ENCODE measurements at regions not wholly inside any gene's neighbourhood (a gene's known extent, or its start where the extent isn't known, plus 50 kb on each side); places are given as distances from the start of the nearest gene placed in this dataset.

DNA sequence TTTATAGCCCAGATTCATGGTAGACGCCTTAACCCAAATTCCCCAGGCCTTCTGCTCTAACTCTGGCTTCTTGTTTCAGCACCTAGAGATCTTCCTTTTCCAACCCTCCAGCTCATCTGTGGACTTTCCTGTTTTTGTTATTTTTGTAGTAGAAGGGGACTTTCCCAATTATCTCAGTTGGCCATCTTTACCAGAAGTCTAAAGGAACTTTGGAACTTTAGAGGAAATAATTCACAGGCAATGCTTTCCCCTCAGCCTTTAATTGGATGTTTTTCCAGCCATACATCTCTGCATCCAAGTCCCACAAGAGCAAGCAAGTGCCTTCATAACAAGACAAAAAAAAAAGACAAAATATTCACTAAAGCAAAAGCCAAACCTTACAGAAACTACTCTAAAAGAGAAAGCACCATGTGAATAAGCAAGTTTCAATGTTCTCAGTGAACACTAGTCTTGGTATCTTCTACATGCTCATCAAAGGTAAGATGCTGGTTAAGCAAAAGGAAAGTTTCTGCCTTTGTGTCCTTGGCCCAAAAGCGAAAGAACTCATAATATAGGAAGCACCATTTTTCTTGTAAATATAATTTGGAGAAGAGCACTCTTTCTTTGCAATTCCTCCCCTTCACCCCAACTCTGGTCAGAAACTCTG is 377.3 kb downstream of the SETD4 start:
- Mint-ChIP-seq H3K4me3 (ENCODE audit: unreplicated experiment) (no peak overlapping the region), H3K9me3 (ENCODE audit: unreplicated experiment) (no peaks in the 10 kb centered on the region), H3K4me1 (ENCODE audit: unreplicated experiment) (peaks cover 17% of the 10 kb centered on the region), H3K27me3 (ENCODE audit: unreplicated experiment) (peaks cover 1% of the 10 kb centered on the region), H3K36me3 (ENCODE audit: low read depth, unreplicated experiment) (no peaks in the 10 kb centered on the region), H3K27ac (ENCODE audit: unreplicated experiment) (no peak overlapping the region)
- no peak for DNase-seq (ENCODE audit: low spot score)
- TF ChIP-seq, protein P1, sequence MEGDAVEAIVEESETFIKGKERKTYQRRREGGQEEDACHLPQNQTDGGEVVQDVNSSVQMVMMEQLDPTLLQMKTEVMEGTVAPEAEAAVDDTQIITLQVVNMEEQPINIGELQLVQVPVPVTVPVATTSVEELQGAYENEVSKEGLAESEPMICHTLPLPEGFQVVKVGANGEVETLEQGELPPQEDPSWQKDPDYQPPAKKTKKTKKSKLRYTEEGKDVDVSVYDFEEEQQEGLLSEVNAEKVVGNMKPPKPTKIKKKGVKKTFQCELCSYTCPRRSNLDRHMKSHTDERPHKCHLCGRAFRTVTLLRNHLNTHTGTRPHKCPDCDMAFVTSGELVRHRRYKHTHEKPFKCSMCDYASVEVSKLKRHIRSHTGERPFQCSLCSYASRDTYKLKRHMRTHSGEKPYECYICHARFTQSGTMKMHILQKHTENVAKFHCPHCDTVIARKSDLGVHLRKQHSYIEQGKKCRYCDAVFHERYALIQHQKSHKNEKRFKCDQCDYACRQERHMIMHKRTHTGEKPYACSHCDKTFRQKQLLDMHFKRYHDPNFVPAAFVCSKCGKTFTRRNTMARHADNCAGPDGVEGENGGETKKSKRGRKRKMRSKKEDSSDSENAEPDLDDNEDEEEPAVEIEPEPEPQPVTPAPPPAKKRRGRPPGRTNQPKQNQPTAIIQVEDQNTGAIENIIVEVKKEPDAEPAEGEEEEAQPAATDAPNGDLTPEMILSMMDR (IDR thresholded peaks at IDR 0.05; ENCODE audit: unreplicated experiment): no peak

DNA sequence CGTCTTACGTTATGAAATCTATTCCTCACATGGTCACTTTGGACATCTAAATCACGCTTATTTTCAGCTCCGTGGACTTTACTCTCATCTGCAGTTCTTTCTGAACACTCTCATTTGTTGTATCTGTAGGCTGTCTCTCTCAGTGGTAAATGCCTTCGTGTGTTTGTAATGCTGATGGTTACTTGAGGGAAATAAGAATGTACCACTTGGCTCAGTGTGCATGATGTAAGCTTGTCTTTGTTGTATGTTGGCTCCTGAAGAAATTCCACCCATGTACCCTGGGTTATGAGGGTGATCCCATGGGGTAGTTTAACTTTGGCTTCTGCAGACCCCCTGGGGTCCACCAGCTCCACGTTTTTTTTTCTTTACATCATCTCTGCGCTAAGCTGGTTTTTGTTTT is 378.4 kb downstream of the SETD4 start:
- Mint-ChIP-seq H3K4me3 (ENCODE audit: unreplicated experiment) (no peak overlapping the region), H3K4me1 (ENCODE audit: unreplicated experiment) (peaks cover 9% of the 10 kb centered on the region), H3K36me3 (ENCODE audit: low read depth, unreplicated experiment) (no peaks in the 10 kb centered on the region), H3K27me3 (ENCODE audit: unreplicated experiment) (peaks cover 1% of the 10 kb centered on the region), H3K9me3 (ENCODE audit: unreplicated experiment) (no peaks in the 10 kb centered on the region), H3K27ac (ENCODE audit: unreplicated experiment) (no peak overlapping the region)
- TF ChIP-seq, protein P1 (IDR thresholded peaks at IDR 0.05; ENCODE audit: unreplicated experiment): no peak
- DNase-seq (ENCODE audit: low spot score): no peak

GRCh38 chr21:35679076-35679475 is 381.2 kb downstream of the SETD4 start:
- Mint-ChIP-seq H3K4me1 (ENCODE audit: unreplicated experiment) (peaks cover 9% of the 10 kb centered on the region), H3K9me3 (ENCODE audit: unreplicated experiment) (no peaks in the 10 kb centered on the region), H3K36me3 (ENCODE audit: low read depth, unreplicated experiment) (no peaks in the 10 kb centered on the region), H3K27me3 (ENCODE audit: unreplicated experiment) (peaks cover 1% of the 10 kb centered on the region), H3K27ac (ENCODE audit: unreplicated experiment) (no peak overlapping the region), H3K4me3 (ENCODE audit: unreplicated experiment) (no peak overlapping the region)
- no peak for DNase-seq (ENCODE audit: low spot score)
- TF ChIP-seq, protein P1 (IDR thresholded peaks at IDR 0.05; ENCODE audit: unreplicated experiment): no peak

- Mint-ChIP-seq H3K27me3 (ENCODE audit: unreplicated experiment) (peaks cover 1% of the 10 kb centered on the region), H3K9me3 (ENCODE audit: unreplicated experiment) (no peaks in the 10 kb centered on the region), H3K4me3 (ENCODE audit: unreplicated experiment) (no peak overlapping the region), H3K4me1 (ENCODE audit: unreplicated experiment) (peaks cover 9% of the 10 kb centered on the region), H3K36me3 (ENCODE audit: low read depth, unreplicated experiment) (no peaks in the 10 kb centered on the region), H3K27ac (ENCODE audit: unreplicated experiment) (no peak overlapping the region)
- TF ChIP-seq, protein P1 (IDR thresholded peaks at IDR 0.05; ENCODE audit: unreplicated experiment): no peak
- DNase-seq (ENCODE audit: low spot score): no peak
Observed at GRCh38 chr21:35678393-35678792, 381.9 kb downstream of the SETD4 start.

- H3K27ac Mint-ChIP-seq (ENCODE audit: unreplicated experiment): no peak overlapping the region
Observed at GRCh38 chr21:35677298-35677841, 383.0 kb downstream of the SETD4 start.

More at GRCh38 chr21:35677298-35677841, 383.0 kb downstream of the SETD4 start:
- TF ChIP-seq, protein P1 (IDR thresholded peaks at IDR 0.05; ENCODE audit: unreplicated experiment): no peak
- H3K27me3 Mint-ChIP-seq (ENCODE audit: unreplicated experiment): peaks cover 1% of the 10 kb centered on the region
- no peaks in the 10 kb centered on the region for H3K9me3 Mint-ChIP-seq (ENCODE audit: unreplicated experiment)
- peaks cover 2% of the 10 kb centered on the region for H3K4me1 Mint-ChIP-seq (ENCODE audit: unreplicated experiment)
- no peaks in the 10 kb centered on the region for H3K36me3 Mint-ChIP-seq (ENCODE audit: low read depth, unreplicated experiment)
- H3K4me3 Mint-ChIP-seq (ENCODE audit: unreplicated experiment): no peak overlapping the region
- no peak for DNase-seq (ENCODE audit: low spot score)

Measured in endothelial cell (in vitro differentiated cells).